OCI-LY7 (cell line): ENCODE measurements at regions not wholly inside any gene's neighbourhood (a gene's known extent, or its start where the extent isn't known, plus 50 kb on each side); places are given as distances from the start of the nearest gene placed in this dataset.
A peak's percentile ranks its signal among the peaks of the same experiment; 100 is the strongest.

Experiments used
- BruUV-seq: library from RNA; stranded (reverse); fragments of 400-500 nt; replicated peaks from 2 replicates; lab custom pipeline; 2021; lab: Mats Ljungman, UMichigan
- CTCF ChIA-PET: fragments of 300-600 bp; sonication (Branson Sonifier 250); formaldehyde crosslinking; loops from one replicate; lab custom pipeline; 2022; ENCODE audit warnings: antibody characterized with exemption; ENCODE audit not compliant: unreplicated experiment; lab: Charles Lee
- POLR2A ChIA-PET: fragments of 300-600 bp; sonication (Branson Sonifier 250); formaldehyde crosslinking; loops from one replicate; lab custom pipeline; 2022; ENCODE audit warnings: antibody characterized with exemption; lab: Charles Lee
- DNase-seq: peaks from one replicate; pipeline ENCODE4 v3.0.0-alpha.2; 2015; ENCODE audit warnings: low spot score
- H2AFZ ChIP-seq: fragments of 200-600 bp; sonication (generic), shearing (Covaris generic); 2 replicates; pipeline ENCODE4 v1.6.1; 2014; ENCODE audit warnings: mild to moderate bottlenecking, antibody characterized with exemption, low read length, moderate library complexity
- H3K27ac ChIP-seq: fragments of 200-600 bp; sonication (generic); 2 replicates; pipeline ENCODE4 v1.5.1; 2014; ENCODE audit warnings: mixed run types, low read depth, mild to moderate bottlenecking, moderate library complexity, low read length, inconsistent platforms; ENCODE audit not compliant: poor library complexity, severe bottlenecking
- H3K36me3 ChIP-seq: fragments of 200-600 bp; sonication (generic); 2 replicates; pipeline ENCODE4 v1.6.1; 2014; ENCODE audit warnings: mild to moderate bottlenecking, antibody characterized with exemption, low read length, moderate library complexity, mixed read lengths; ENCODE audit not compliant: insufficient read depth
- H3K4me1 ChIP-seq: fragments of 200-600 bp; sonication (generic); 2 replicates; pipeline ENCODE4 v1.5.1; 2014; ENCODE audit warnings: mild to moderate bottlenecking, low read length; ENCODE audit not compliant: insufficient read depth, poor library complexity, severe bottlenecking
- H3K4me2 ChIP-seq: fragments of 200-600 bp; sonication (generic); 2 replicates; pipeline ENCODE4 v1.6.1; 2014; ENCODE audit warnings: mild to moderate bottlenecking, low read length
- H3K4me3 ChIP-seq: fragments of 200-600 bp; sonication (generic); 2 replicates; pipeline ENCODE4 v1.5.1; 2014; ENCODE audit warnings: mild to moderate bottlenecking, low read depth, low read length; ENCODE audit not compliant: poor library complexity, severe bottlenecking
- H3K79me2 ChIP-seq: fragments of 200-600 bp; sonication (generic); 2 replicates; pipeline ENCODE4 v1.6.1; 2016; ENCODE audit warnings: low read depth, mild to moderate bottlenecking, low read length, moderate library complexity, mixed read lengths; ENCODE audit not compliant: insufficient read depth
- H3K9me2 ChIP-seq: fragments of 200-600 bp; sonication (generic); 2 replicates; pipeline ENCODE4 v1.6.1; 2016; ENCODE audit warnings: mild to moderate bottlenecking, low read length, mixed read lengths; ENCODE audit not compliant: insufficient read depth
- H3K9me3 ChIP-seq: fragments of 200-600 bp; sonication (generic); 2 replicates; pipeline ENCODE4 v1.6.1; 2014; ENCODE audit warnings: mild to moderate bottlenecking, mixed run types, low read length, mixed read lengths
- H4K20me1 ChIP-seq: fragments of 200-600 bp; sonication (generic); 2 replicates; pipeline ENCODE4 v1.6.1; 2014; ENCODE audit warnings: mild to moderate bottlenecking, antibody characterized with exemption, low read length, moderate library complexity, mixed read lengths; ENCODE audit not compliant: insufficient read depth
- CTCF ChIP-seq: fragments of 200-600 bp; sonication (generic); conservative IDR thresholded peaks from 2 replicates; pipeline ENCODE4 v1.5.1; 2014; ENCODE audit warnings: mild to moderate bottlenecking, antibody characterized with exemption, low read length, moderate library complexity, mixed read lengths
- EZH2phosphoT487 ChIP-seq: fragments of 200-600 bp; sonication (generic); IDR thresholded peaks from 2 replicates; pipeline ENCODE4 v1.6.1; 2018; ENCODE audit warnings: low read depth, borderline replicate concordance, mild to moderate bottlenecking, mixed run types, antibody characterized with exemption, low read length, moderate library complexity, mixed read lengths
- intact Hi-C: fragments of 100-400 bp; cut with micrococcal nuclease; formaldehyde crosslinking; loops from one replicate; pipeline ENCODE4 v1.10.0; 2022; ENCODE audit not compliant: unreplicated experiment

GRCh38 chr14:30330033-30330432 is 228.9 kb upstream of the G2E3 start:
- Histone ChIP-seq H3K36me3 (no peaks in the 10 kb centered on the region), H3K79me2 (no peaks in the 10 kb centered on the region), H3K9me2 (no peaks in the 10 kb centered on the region), H2AFZ (no peak overlapping the region), H4K20me1 (no peaks in the 10 kb centered on the region), H3K9me3 (no peaks in the 10 kb centered on the region), H3K4me2 (no peak overlapping the region), H3K4me3 (no peak overlapping the region), H3K4me1 (no peaks in the 10 kb centered on the region), H3K27ac (no peak overlapping the region)
- BruUV-seq, result no TSS peak
- ChIA-PET POLR2A (no interaction called here), CTCF (no interaction called here)
- no peak for DNase-seq
- no peak for TF ChIP-seq EZH2phosphoT487
- intact Hi-C loops, result no loop called here

- ChIA-PET POLR2A (interaction anchor here (0.7 kb wide), 1 partner anchor 214 kb away, joined by 3 read pairs; no protein-coding TSS in a partner anchor), CTCF (no interaction called here)
- Histone ChIP-seq H3K4me2 (no peak overlapping the region), H3K9me2 (no peaks in the 10 kb centered on the region), H3K79me2 (no peaks in the 10 kb centered on the region), H3K4me3 (no peak overlapping the region), H3K4me1 (no peaks in the 10 kb centered on the region), H3K36me3 (no peaks in the 10 kb centered on the region), H4K20me1 (no peaks in the 10 kb centered on the region), H3K27ac (no peak overlapping the region), H2AFZ (no peak overlapping the region), H3K9me3 (no peaks in the 10 kb centered on the region)
- DNase-seq, result peak; percentile 17
- intact Hi-C loops, result no loop called here
- BruUV-seq, result no TSS peak
- TF ChIP-seq EZH2phosphoT487 (no peak), CTCF (peak; percentile 78)
These were observed 228.5 kb upstream of the G2E3 start for GRCh38 chr14:30330445-30330844.

GRCh38 chr14:30331030-30331429 is 227.9 kb upstream of the G2E3 start:
- no peak overlapping the region for H3K27ac ChIP-seq
- no peak overlapping the region for H3K4me3 ChIP-seq
- H3K4me2 ChIP-seq, result no peak overlapping the region
- no peak for TF ChIP-seq EZH2phosphoT487
- TF ChIP-seq CTCF, result no peak
- no peaks in the 10 kb centered on the region for H4K20me1 ChIP-seq
- no peaks in the 10 kb centered on the region for H3K36me3 ChIP-seq
- no peaks in the 10 kb centered on the region for H3K4me1 ChIP-seq
- H3K79me2 ChIP-seq, result no peaks in the 10 kb centered on the region
- no peaks in the 10 kb centered on the region for H3K9me2 ChIP-seq
- no TSS peak for BruUV-seq
- H3K9me3 ChIP-seq, result no peaks in the 10 kb centered on the region
- ChIA-PET CTCF (no interaction called here), POLR2A (interaction anchor here (0.6 to 0.7 kb wide), 2 partner anchors 213 to 544 kb away, joined by 3 to 7 read pairs; no protein-coding TSS in a partner anchor)
- intact Hi-C loops, result no loop called here
- DNase-seq, result no peak
- H2AFZ ChIP-seq, result no peak overlapping the region
